ENCODE measurements at regions not wholly inside any gene's neighbourhood (a gene's known extent, or its start where the extent isn't known, plus 50 kb on each side); places are given as distances from the start of the nearest gene placed in this dataset.
"Not testable (repeated sequence)": the region's sequence is repeated elsewhere in the genome, so short reads cannot be mapped to it uniquely, and the experiment has no call there.

DNA sequence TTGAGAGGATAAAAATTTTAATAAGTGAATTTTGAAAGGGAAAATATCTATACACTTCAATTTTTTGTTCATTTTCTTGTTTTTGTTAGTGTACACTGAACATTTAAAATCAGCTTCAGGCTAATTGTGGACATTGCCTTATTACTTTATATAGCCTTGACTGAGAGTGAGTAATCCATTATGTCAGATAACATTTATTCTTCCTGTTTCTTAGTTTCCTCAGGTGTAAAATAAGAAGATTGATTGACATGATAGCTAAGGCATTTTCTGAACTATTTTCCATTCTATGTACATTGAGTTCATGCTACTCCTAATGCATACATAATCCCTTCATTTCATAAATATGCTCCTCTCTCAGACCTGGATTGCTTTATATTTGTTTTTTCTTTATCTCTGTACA is 607.3 kb upstream of the AADAT start:
- DNase-seq (ENCODE audit: low spot score) = no peak

DNA sequence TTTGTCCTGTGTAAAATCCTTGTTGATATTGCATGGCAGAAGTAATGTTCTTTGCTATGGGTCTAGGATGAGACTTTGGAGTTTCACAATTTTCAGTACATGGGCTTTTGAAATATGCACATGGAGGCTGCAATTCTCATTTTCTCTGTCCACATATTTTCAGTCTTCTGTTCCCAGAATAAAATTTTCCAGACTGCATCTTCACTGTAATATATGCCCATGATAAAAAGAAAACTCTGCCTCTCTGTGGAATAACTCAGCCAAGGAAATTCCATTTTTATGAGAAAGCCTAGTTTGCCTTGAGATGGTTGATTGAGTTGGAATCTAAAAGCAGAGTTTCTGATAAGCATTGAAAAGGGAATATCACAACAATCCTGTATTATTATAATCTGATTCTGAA is 601.4 kb upstream of the AADAT start:
- DNase-seq (ENCODE audit: low spot score) = no peak

DNA sequence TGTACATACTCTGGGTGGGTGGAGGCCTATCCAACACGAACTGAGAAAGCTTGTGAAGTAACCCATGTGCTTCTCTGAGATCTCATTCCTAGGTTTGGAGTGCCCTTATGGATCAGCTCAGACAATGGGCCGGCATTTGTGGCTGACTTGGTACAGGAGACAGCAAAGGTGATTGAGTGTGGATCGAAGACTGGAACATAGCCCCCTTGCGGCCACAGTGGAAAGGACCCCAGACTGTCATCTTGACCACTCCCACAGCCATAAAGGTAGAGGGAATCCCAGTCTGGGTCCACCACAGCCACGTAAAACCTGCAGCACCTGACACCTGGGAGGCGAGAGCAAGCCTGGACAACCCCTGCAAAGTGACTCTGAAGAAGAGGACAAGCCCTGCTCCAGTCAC is 598.0 kb upstream of the AADAT start:
- DNase-seq (ENCODE audit: low spot score) = no peak

DNA sequence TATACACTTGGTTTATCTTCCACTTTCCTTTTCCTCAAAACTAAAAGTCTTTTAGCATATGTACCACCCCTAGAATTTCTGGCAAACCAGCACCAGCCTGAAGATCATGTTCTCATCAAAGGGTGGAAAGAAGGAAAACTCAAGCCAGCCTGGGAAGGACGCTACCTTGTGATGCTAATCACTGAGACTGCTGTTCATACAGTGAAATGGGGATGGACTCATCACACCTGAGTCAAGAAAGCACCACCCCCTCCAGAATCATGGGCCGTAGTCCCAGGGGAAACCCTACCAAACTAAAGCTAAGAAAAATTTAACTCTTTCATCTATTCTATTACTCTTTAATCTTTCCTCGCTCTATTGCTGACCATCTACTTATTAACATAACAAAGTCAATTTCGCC is 595.9 kb upstream of the AADAT start:
- not testable (repeated sequence) for DNase-seq (ENCODE audit: low spot score)

DNA sequence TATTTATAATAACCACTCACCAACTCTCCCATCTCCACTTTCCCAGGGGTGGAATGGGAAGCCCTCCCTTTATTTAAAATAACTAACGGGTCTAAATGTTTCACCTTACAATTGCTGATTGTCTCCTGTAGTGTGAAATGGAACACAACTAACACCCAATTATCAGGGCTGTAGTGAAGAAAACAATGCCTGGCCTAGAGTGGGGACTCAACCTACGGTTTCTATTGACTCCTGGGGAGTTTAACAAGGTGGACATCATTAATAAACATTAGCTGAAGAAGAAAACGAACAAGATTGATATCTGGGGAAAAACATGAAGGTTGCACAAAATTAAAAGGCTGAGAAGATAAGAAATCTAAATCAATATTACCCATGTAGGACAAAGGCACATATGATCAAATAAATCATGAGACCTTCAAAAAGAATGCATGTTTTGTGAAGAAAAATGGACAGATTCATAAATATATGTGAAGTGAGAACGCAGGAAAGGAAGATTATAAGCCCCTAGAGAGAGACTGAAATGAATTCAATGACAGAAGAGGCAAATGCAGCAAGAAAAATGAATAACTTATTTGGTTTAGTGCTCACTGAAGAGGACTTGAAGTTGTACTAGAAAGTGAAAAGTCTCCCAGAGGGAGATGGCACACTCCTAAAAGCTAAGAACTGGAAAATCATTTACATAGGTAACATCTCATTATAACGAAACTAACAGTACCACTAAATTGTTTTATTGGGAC is 593.0 kb upstream of the AADAT start:
- no peak for DNase-seq (ENCODE audit: low spot score)

DNA sequence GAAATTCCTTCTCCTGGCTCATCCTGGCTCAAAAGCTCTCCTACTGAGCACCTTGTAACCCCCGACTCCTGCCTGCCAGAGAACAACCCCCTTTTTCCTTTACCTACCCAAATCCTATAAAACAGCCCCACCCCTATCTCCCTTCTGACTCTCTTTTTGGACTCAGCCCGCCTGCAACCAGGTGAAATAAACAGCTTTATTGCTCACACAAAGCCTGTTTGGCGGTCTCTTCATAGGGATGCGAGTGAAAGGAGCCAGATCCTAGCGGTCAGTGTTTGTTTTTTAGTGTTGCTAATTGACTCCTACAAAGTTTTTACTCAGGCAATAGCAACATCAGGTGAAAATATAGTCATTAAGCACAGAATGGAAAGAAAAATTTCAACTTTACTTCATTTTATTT is 592.3 kb upstream of the AADAT start:
- DNase-seq (ENCODE audit: low spot score) = not testable (repeated sequence)

DNA sequence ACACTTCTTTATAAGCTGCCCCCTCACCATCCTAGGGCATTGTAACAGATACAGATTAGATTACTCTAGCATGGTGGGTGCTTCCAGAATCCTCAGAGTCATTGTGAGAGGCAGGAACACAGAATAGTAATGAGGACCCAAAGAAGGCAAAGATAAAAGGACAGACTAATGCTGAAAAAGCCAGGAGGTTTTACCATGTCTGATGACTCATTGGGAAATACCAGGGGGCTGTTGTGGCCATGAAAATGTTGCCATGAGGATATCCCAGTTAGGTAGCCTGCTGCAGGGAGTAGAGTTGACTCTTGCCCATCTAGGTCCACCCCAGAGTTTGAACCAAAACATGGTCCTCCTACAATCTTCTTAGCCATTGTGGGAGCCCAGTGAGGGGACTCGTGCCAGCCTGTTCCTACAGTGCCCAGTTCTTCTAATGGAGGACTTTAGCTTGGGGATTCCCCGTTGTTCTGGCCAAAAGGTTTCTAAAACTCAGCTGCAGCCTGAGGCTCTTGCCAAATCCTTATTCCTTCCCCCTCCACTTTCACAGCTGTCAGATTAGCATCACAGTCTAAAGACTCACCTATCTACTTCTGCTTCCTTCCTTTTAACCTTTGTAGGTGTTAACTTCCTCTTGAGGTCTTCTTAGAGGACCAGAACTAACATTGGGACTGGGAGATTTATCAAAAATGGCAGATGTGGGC is 586.0 kb upstream of the AADAT start:
- DNase-seq (ENCODE audit: low spot score) = no peak

DNA sequence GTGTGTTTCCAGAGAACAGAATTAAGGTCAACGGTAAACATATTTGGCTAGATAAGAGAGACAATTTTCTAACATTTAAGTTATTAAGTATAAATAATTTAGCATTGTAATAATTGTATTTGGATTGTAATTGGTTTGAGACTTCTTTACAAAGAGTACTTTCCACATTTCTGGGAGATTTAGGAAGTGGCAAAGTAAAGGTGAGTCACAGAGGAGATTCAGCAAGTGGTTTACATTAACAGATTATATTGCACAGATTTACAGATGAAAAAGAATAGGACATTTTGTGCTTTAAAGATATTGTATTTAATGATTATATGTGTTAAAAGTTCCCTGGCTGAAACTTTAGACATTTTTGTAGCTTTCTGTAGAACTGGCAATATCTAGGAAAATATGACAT is 584.4 kb upstream of the AADAT start:
- no peak for DNase-seq (ENCODE audit: low spot score)

DNA sequence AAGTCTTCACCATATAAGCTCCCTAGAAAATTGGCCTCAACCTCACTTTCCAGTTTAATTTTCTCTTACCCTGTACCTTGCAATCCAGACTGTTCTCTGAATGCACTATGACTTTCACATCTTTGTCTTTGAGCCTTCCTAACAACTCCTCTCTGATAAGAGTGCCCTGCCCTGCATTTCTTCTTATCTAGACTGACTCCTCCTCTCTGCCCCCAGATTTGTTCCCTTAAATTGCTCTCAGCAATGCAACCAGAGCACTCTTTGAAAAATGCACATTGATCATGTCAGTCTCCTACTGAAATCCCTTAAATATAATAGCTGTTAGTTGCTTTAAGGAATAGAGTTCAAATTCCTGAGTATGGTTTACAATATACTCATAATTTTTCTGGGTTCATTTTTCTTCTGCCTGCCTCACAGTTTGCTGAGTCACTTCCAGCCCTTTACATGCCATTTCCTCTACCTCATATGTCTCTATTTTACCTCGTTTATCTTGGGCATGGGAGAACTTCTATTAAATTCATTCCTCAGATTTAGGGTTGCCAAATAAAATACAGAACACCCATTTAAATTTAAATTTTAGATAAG is 582.7 kb upstream of the AADAT start:
- no peak for DNase-seq (ENCODE audit: low spot score)

DNA sequence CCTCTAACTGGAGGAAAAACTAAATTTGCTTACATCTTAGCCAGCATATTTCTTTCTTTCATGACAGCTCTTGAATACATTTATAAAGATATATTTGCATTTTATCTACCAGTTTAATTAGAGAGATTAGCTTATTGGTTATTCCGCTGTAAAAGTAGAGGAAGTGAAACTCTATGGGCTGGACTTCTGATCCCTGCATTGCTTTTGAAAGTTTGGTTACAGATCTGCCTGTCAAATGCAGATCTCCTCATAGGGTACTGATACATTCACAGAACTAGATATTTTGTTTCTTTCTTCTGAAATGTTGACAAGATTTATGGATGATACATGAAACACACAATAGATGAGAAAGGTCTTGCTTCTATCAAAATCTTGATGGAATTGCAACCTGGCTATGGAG is 581.4 kb upstream of the AADAT start:
- DNase-seq (ENCODE audit: low spot score) = no peak

DNA sequence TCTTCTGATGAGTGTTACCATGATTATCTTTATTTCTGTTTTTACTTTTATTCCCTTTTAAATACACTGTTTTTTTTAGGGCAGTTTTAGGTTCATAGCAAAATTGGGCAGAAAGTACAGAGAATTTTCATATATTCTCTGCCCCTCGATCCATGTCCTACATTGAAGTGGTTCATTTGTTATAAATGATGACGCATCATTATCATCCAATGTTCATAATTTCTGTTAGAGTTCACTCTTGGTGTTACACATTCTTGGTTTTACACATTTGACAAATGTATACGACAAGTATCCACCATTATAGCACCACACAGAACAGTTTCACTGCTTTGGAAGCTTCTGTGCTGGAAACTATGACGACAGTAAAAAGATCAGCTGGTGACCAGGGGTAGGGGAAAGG is 578.1 kb upstream of the AADAT start:
- no peak for DNase-seq (ENCODE audit: low spot score)

DNA sequence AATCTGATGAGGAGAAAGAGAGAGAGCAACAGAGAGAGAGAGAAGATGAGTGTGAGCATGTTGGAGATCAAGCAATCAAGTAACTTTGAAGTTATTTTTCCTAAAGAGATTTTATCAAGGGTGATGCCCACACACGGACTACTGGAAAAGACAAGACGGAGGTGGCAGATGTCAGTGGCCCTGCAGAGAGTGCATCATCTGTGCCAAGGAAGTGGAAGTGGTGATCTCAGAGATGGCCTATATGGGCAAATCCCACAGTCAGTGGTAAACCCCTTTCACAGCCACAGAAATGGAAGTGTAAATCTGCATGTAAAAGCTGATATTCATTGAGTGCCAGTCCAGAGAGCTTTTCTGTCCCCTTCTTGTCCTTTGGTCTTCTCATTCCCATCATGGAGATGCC is 577.2 kb upstream of the AADAT start:
- no peak for DNase-seq (ENCODE audit: low spot score)

DNA sequence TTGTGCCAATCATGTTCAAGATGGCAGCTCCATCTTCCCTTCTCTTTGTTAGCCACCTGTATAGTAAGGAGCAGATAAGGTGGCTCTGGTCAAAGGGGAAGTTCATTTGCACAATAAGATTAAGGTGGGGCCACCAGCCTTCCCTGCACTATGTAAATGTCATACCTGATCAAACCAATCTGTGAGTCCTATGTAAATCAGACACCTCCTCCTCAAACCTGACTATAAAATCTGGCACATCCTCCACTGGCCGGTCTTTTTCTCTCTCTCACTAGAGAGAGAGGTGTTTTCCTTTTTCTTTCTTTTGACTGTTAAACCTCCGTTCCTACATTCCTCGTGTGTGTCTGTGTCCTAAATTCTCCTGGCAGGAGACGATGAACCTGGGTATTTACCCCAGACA is 572.5 kb upstream of the AADAT start:
- no peak for DNase-seq (ENCODE audit: low spot score)

DNA sequence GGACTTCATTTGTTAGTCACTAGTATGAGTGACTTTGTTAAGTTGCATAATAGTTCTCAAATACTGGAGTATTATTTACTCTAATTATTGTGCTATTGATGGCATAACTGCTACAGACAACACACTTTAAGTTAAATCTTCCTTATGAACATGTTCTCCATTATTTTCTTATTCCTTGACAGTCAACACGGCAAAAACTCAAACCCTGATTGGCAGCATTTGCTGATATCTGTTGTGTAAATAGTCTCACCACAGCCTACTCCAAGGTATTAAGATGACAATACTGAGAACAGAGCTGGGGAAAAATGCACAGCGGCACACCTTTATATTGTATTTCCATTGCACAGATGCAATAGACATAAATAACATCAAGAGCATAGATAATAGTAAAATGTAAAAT is 568.0 kb upstream of the AADAT start:
- no peak for DNase-seq (ENCODE audit: low spot score)

DNA sequence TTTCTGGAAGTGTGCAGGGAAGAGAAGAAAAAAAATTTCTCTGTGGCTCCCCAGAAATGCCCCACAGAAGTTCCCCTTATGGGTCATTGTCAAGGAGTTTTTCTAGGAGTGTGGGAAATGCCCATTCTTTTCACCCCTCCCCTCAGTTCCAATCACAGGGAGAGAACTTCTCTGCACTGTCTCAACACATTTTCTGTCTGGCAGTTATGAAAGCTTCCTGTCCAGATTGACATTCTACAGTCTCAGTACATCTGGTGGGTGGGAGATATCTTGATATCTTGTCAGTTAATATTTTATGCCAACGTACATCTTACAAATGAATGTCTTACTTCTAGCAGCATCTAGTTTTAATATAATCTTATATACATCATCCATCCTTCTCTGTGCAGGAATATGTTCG is 566.8 kb upstream of the AADAT start:
- no peak for DNase-seq (ENCODE audit: low spot score)

DNA sequence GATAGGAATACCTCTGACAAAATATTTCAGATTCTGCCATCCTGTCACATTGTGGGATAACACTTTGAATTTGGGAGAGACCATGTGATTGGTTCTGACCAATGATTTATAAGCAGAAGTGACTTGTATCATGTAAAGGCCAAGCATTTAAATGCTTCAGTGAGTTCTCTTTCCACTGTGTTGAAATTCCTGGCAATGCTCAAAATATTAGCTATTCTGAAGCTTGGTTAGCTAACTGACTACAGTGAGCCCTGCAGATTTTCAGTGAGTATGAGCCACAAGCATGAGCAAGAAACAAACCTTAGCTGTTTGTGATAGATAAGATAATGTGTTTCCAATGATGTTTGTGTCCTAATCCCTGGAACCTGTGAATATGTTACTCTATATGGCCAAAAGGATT is 562.8 kb upstream of the AADAT start:
- no peak for DNase-seq (ENCODE audit: low spot score)

DNA sequence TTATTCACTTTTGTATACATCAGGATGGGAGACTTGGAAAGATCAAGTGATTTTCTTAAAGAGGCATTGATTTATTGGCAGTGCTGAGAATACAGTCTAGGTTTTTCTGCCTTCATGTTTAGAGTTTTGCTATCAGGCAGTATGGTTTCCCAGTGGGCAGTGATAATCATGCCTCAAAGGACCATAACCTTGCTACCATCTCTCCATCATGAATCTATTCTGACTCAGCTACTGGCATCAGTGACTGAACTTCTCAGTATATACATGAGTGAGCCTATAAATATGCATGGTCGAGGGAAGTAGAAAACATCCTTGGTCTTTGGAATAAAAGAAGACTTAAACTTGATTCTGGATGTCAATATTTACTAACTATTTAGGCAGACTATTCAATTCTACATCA is 562.0 kb upstream of the AADAT start:
- no peak for DNase-seq (ENCODE audit: low spot score)

DNA sequence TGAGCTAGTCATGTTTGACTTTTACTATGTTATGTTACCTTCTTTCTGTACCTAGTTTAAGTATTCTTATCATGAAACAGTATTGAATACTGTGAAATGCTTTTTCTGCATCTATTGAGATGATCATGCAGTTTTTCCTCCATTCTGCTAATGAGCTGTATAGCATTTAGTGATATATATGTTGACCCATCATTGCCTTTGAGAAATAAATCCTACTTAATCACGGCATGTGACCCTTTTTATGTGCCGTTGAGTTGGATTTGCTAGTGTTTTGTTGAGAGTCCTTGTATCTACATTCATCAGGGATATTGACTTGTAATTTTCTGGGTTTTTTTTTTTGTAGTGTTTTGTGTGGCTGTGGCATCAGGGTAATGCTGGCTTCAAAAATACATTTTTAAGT is 537.7 kb upstream of the AADAT start:
- no peak for DNase-seq (ENCODE audit: low spot score)

DNA sequence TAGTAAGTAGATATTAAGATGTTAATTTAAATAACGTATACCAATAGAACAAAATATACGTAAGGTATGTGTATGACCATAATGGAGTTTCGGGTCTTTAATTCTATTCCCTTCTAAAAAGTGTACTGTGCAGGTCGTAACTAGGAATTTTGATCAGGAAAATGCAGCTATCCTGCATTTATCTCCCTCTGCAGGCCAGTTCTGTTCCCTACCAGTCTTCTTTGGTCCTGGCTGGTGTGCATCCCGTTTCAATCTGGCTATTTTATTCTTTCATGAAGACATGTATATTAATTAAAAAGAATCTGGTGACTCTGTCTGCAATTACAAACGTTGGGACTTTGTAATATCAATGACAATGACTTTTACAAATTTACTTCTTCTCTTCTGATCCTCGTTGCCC is 534.1 kb upstream of the AADAT start:
- DNase-seq (ENCODE audit: low spot score) = no peak

DNA sequence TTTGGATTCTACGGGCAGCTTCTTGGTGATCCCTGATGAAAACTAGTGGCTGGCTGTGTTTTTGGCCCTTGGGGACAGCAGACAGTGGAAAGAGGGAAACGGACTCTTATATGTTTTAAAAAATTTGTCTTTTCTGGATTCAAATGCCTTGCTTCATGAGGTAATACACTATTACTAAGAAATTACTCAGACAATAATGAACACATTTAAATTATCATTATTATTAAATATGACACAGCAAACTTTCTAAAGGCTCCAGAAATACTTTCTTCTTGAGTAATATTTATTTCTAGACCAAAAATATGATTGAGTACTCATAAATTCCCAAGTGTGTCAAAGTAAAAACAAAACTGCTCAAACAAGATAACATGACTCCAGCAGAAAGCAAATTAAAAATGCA is 520.7 kb upstream of the AADAT start:
- DNase-seq (ENCODE audit: low spot score) = no peak

DNA sequence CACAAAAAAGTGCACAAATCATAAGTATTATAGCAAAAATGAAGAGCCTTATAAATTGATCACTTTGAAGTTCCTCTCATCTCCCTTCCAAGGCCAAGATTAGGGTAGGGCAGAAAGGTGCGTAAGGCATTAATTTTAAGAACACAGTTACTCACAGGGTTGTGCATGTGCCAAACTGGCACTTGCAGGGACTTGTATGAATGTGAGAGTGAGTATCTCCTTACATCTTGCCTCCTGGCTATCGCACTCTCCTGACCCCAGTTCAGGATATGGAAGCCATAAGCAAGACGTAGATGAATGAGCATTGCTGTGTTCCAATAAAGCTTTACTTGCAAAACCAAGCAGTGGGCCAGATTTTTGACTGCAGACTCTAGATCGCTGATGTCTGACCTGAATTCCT is 510.1 kb upstream of the AADAT start:
- DNase-seq (ENCODE audit: low spot score) = no peak

DNA sequence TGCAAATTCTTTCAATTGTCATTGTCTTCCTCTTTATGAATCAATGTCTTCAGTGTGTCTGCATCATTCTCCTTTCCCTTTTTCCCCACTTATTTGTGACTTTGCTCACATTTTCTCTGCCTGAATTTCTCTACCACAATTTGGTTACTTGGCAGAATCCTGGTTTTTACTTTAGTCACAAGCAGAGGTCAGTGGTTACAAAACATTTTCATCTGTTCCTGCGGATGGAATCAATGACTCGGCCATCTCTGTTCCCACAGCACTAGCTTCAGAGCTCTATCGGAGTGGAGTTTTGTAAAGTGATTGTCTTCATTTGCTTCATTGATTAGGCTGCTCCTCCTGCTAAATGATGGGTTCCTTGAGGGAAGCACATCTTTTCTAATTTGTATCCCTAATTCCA is 501.3 kb upstream of the AADAT start:
- no peak for DNase-seq (ENCODE audit: low spot score)

DNA sequence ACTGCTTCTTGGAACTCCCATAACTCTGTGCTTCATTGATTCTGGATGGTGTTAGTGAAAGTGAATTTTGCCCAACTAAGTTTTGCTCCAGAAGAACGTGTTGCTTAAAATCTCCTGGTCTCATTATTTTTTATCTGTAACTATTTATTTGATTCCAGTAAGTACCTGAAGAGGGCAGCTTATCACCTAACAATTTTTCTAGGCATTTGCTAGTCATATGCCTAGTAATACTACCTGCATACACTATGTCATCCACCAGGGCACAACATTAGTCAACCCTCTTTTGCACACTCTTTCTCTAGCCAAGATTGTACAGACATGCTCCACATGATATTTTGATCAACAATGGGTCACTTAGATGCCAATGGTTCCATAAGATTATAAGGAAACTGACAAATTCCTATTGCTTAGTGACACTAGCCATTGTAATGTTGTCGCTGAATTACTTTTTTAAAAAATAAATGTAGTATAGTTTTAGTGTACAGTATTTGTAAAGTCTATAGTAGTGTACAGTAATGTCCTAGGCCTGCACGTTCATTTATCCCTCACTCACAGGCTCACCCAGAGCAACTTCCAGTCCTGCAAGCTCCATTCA is 499.9 kb upstream of the AADAT start:
- no peak for DNase-seq (ENCODE audit: low spot score)
